Panc1 (cell line): ENCODE measurements at regions not wholly inside any gene's neighbourhood (a gene's known extent, or its start where the extent isn't known, plus 50 kb on each side); places are given as distances from the start of the nearest gene placed in this dataset.

Experiments
- ATAC-seq: fragments of 200-7000 bp; cut with Tn5 transposase; 2 replicates; pipeline ENCODE4 v1.9.1; 2020; ENCODE audit warnings: mild to moderate bottlenecking, moderate library complexity
- BruUV-seq: library from RNA; stranded (reverse); fragments of 400-500 nt; replicated peaks from 2 replicates; lab custom pipeline; 2021; lab: Mats Ljungman, UMichigan
- CTCF ChIA-PET: fragments of 300-600 bp; sonication (Branson Sonifier 250); formaldehyde crosslinking; loops from one replicate; lab custom pipeline; 2022; ENCODE audit warnings: antibody characterized with exemption; lab: Charles Lee
- POLR2A ChIA-PET: fragments of 300-600 bp; sonication (Branson Sonifier 250); formaldehyde crosslinking; loops from one replicate; lab custom pipeline; 2022; ENCODE audit warnings: antibody characterized with exemption; lab: Charles Lee
- DNase-seq: peaks from one replicate; pipeline ENCODE4 v3.0.0-alpha.2; 2010; ENCODE audit warnings: low read depth, low spot score
- H3K27ac ChIP-seq: 2 replicates; pipeline ENCODE4 v1.5.1; 2011; ENCODE audit warnings: mild to moderate bottlenecking, low read length, inconsistent platforms
- H3K27me3 ChIP-seq: fragments of 200-500 bp; sonication (Bioruptor generic); 2 replicates; pipeline ENCODE4 v1.6.0; 2014; ENCODE audit warnings: low read length, inconsistent platforms; ENCODE audit not compliant: control insufficient read depth, insufficient read depth
- H3K36me3 ChIP-seq: fragments of 200-500 bp; sonication (Bioruptor generic); 2 replicates; pipeline ENCODE4 v1.5.1; 2014; ENCODE audit warnings: inconsistent platforms, mild to moderate bottlenecking, low read length, moderate library complexity; ENCODE audit not compliant: control insufficient read depth, insufficient read depth
- H3K4me1 ChIP-seq: 2 replicates; pipeline ENCODE4 v1.5.1; 2011; ENCODE audit warnings: inconsistent platforms, mild to moderate bottlenecking, low read length, moderate library complexity; ENCODE audit not compliant: control insufficient read depth, insufficient read depth
- H3K4me3 ChIP-seq, 2 experiments: 2 replicates each; pipeline ENCODE4 v1.5.1; 2011 to 2012; ENCODE audit warnings: low read depth in 2 of 2, low read length in 2 of 2, mild to moderate bottlenecking in 2 of 2, inconsistent platforms in 1 of 2, moderate library complexity in 1 of 2
- H3K9me3 ChIP-seq: fragments of 200-500 bp; sonication (Bioruptor generic); 2 replicates; pipeline ENCODE4 v1.5.1; 2014; ENCODE audit warnings: low read depth, mild to moderate bottlenecking, inconsistent platforms, low read length, moderate library complexity; ENCODE audit not compliant: control insufficient read depth, insufficient read depth
- POLR2AphosphoS5 ChIP-seq: IDR thresholded peaks from 2 replicates; pipeline ENCODE4 v1.6.1; 2012; ENCODE audit warnings: mild to moderate bottlenecking, low read depth, low read length, moderate library complexity
- SIN3A ChIP-seq: IDR thresholded peaks from 2 replicates; pipeline ENCODE4 v1.6.1; 2012; ENCODE audit warnings: low read depth, mild to moderate bottlenecking, low read length, moderate library complexity, borderline replicate concordance; ENCODE audit not compliant: insufficient read depth
- TCF7L2 ChIP-seq: IDR thresholded peaks from 2 replicates; pipeline ENCODE4 v1.6.1; 2011; ENCODE audit warnings: mild to moderate bottlenecking, low read depth, low read length, inconsistent platforms
- in situ Hi-C: cut with HindIII; loops from 2 replicates; pipeline ENCODE4 v1.10.0; 2016; ENCODE audit warnings: low sequenced_read_pairs, low pct_unique_long_range_greater_than_20kb
- intact Hi-C: fragments of 100-400 bp; cut with micrococcal nuclease; formaldehyde crosslinking; loops from one replicate; pipeline ENCODE4 v1.10.0; 2022; ENCODE audit not compliant: unreplicated experiment
- TF ChIP-seq, protein P1 (sequence below): fragments of 450-650 bp; IDR thresholded peaks from 2 replicates; pipeline ENCODE4 v1.5.1; 2017; ENCODE audit warnings: mild to moderate bottlenecking
- TF ChIP-seq, protein P2 (sequence below), 2 experiments: IDR thresholded peaks; 2 replicates each; pipeline ENCODE4 v1.6.1; 2011 to 2012; ENCODE audit warnings: low read depth in 2 of 2, control low read depth in 1 of 2, low read length in 1 of 2, mild to moderate bottlenecking in 1 of 2, moderate library complexity in 1 of 2; ENCODE audit not compliant: insufficient read depth in 1 of 2

DNA sequence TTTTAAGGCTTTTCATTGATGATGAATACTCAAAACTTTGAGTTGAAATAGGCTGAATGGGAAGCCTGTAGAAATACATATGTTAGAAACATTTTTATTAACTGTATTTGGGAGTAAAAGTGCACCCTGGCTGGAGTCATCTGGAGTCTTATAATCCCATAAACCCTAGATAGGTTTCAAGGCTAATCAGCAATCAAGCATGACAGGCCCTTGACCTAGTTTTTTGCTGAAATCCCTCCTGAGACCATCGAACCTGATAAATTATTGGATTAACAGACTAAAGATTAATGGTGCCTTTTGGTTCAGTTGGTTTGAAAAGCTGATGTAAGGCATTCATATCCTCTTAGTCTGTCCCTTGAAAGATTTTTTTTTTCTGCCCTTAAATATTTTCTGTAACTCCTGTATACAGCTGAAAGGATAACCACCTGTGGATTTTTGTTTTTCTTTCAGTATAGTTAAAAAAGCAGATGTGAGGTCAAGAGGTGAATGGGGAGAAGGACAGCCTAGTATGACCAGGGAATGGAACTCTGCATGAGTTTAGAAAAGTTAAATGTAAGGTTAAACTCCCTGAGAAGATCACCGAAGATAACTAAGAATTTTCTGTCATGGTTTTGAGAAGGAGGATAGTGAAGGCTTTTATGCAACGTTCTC, 69.4 kb upstream of the STXBP5L start:
- no peak for ATAC-seq
- in situ Hi-C loops = no loop called here
- H3K4me3 ChIP-seq = no peak overlapping the region
- H3K9me3 ChIP-seq = no peaks in the 10 kb centered on the region
- no peaks in the 10 kb centered on the region for H3K36me3 ChIP-seq
- H3K27me3 ChIP-seq = no peaks in the 10 kb centered on the region
- CTCF ChIA-PET = no interaction called here
- no peak for TF ChIP-seq TCF7L2
- TF ChIP-seq, protein P1, sequence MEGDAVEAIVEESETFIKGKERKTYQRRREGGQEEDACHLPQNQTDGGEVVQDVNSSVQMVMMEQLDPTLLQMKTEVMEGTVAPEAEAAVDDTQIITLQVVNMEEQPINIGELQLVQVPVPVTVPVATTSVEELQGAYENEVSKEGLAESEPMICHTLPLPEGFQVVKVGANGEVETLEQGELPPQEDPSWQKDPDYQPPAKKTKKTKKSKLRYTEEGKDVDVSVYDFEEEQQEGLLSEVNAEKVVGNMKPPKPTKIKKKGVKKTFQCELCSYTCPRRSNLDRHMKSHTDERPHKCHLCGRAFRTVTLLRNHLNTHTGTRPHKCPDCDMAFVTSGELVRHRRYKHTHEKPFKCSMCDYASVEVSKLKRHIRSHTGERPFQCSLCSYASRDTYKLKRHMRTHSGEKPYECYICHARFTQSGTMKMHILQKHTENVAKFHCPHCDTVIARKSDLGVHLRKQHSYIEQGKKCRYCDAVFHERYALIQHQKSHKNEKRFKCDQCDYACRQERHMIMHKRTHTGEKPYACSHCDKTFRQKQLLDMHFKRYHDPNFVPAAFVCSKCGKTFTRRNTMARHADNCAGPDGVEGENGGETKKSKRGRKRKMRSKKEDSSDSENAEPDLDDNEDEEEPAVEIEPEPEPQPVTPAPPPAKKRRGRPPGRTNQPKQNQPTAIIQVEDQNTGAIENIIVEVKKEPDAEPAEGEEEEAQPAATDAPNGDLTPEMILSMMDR = no peak
- no peak for TF ChIP-seq SIN3A
- TF ChIP-seq, protein P2, sequence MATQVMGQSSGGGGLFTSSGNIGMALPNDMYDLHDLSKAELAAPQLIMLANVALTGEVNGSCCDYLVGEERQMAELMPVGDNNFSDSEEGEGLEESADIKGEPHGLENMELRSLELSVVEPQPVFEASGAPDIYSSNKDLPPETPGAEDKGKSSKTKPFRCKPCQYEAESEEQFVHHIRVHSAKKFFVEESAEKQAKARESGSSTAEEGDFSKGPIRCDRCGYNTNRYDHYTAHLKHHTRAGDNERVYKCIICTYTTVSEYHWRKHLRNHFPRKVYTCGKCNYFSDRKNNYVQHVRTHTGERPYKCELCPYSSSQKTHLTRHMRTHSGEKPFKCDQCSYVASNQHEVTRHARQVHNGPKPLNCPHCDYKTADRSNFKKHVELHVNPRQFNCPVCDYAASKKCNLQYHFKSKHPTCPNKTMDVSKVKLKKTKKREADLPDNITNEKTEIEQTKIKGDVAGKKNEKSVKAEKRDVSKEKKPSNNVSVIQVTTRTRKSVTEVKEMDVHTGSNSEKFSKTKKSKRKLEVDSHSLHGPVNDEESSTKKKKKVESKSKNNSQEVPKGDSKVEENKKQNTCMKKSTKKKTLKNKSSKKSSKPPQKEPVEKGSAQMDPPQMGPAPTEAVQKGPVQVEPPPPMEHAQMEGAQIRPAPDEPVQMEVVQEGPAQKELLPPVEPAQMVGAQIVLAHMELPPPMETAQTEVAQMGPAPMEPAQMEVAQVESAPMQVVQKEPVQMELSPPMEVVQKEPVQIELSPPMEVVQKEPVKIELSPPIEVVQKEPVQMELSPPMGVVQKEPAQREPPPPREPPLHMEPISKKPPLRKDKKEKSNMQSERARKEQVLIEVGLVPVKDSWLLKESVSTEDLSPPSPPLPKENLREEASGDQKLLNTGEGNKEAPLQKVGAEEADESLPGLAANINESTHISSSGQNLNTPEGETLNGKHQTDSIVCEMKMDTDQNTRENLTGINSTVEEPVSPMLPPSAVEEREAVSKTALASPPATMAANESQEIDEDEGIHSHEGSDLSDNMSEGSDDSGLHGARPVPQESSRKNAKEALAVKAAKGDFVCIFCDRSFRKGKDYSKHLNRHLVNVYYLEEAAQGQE (IDR thresholded peaks at IDR 0.05; ENCODE audit: insufficient read depth in 1 of 2, low read depth in 2 of 2, low read length in 1 of 2) = no peak
- TF ChIP-seq POLR2AphosphoS5 = no peak
- BruUV-seq = no TSS peak
- intact Hi-C loops = no loop called here
- H3K4me1 ChIP-seq = no peaks in the 10 kb centered on the region
- no peak for DNase-seq
- POLR2A ChIA-PET = no interaction called here
- H3K27ac ChIP-seq = no peak overlapping the region

DNA sequence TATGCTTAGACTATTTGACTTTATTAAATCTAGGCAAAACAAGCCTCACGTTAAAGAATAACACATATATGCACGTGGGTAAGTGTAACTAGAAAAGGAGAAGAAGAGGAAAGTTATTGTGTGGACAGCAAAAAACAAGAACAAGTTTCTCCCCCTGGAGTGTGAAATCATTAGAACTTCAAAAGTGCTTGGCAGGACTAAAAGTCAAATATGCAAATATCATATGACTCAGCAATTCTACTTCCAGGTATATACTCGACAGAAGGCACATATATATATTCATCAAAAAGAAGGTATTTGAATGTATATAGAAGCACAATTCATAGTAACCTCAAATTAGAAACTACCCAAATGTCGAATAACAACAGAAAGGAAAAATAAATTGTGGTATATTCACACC, 68.9 kb upstream of the STXBP5L start:
- intact Hi-C loops (no loop called here), in situ Hi-C loops (no loop called here)
- H3K36me3 ChIP-seq = no peaks in the 10 kb centered on the region
- BruUV-seq = no TSS peak
- POLR2A ChIA-PET = no interaction called here
- ATAC-seq (no peak), DNase-seq (no peak)
- no peaks in the 10 kb centered on the region for H3K27me3 ChIP-seq
- H3K4me3 ChIP-seq = no peak overlapping the region
- H3K27ac ChIP-seq = no peak overlapping the region
- TF ChIP-seq TCF7L2 (no peak), POLR2AphosphoS5 (no peak), SIN3A (no peak)
- TF ChIP-seq, protein P2 (IDR thresholded peaks at IDR 0.05; ENCODE audit: insufficient read depth in 1 of 2, low read depth in 2 of 2, low read length in 1 of 2) = no peak
- TF ChIP-seq, protein P1 = no peak
- no peaks in the 10 kb centered on the region for H3K4me1 ChIP-seq
- CTCF ChIA-PET = no interaction called here
- H3K9me3 ChIP-seq = no peaks in the 10 kb centered on the region
